Naive B cell (primary cell): ENCODE measurements at regions not wholly inside any gene's neighbourhood (a gene's known extent, or its start where the extent isn't known, plus 50 kb on each side); places are given as distances from the start of the nearest gene placed in this dataset.

ENCODE experiments used
- ATAC-seq, 2 donors: fragments of 150-1000 bp; cut with Tn5 transposase; 2 replicates each; pipeline ENCODE4 v1.10.0; 2021; ENCODE audit warnings: low read depth in 2 of 2, mild to moderate bottlenecking in 2 of 2, moderate library complexity in 2 of 2
- DNase-seq: peaks from one replicate; pipeline ENCODE4 v3.0.0; 2022
- H3K27ac Mint-ChIP-seq, 6 donors: one replicate each; pipeline ENCODE4 v1.8.0; 2020 to 2022; ENCODE audit warnings: mild to moderate bottlenecking in 6 of 6, mixed read lengths in 6 of 6, moderate library complexity in 5 of 6, inconsistent platforms in 2 of 6
- H3K27me3 Mint-ChIP-seq, 3 donors: one replicate each; pipeline ENCODE4 v1.8.0; 2021 to 2022; ENCODE audit warnings: mixed read lengths in 3 of 3, mild to moderate bottlenecking in 1 of 3
- H3K36me3 Mint-ChIP-seq, 2 donors: one replicate each; pipeline ENCODE4 v1.8.0; 2020 to 2022; ENCODE audit warnings: mixed read lengths in 2 of 2, inconsistent platforms in 1 of 2, mild to moderate bottlenecking in 1 of 2
- H3K4me1 Mint-ChIP-seq, 3 donors: one replicate each; pipeline ENCODE4 v1.8.0; 2020 to 2022; ENCODE audit warnings: mixed read lengths in 3 of 3, inconsistent platforms in 1 of 3, mild to moderate bottlenecking in 1 of 3, moderate library complexity in 1 of 3
- H3K4me3 Mint-ChIP-seq, 8 donors: one replicate each; pipeline ENCODE4 v1.8.0; 2020 to 2022; ENCODE audit warnings: mild to moderate bottlenecking in 8 of 8, mixed read lengths in 8 of 8, moderate library complexity in 8 of 8, inconsistent platforms in 2 of 8
- H3K9me3 Mint-ChIP-seq, 7 donors: one replicate each; pipeline ENCODE4 v1.8.0; 2020 to 2022; ENCODE audit warnings: mixed read lengths in 7 of 7, mild to moderate bottlenecking in 5 of 7, inconsistent platforms in 2 of 7, moderate library complexity in 1 of 7

DNA sequence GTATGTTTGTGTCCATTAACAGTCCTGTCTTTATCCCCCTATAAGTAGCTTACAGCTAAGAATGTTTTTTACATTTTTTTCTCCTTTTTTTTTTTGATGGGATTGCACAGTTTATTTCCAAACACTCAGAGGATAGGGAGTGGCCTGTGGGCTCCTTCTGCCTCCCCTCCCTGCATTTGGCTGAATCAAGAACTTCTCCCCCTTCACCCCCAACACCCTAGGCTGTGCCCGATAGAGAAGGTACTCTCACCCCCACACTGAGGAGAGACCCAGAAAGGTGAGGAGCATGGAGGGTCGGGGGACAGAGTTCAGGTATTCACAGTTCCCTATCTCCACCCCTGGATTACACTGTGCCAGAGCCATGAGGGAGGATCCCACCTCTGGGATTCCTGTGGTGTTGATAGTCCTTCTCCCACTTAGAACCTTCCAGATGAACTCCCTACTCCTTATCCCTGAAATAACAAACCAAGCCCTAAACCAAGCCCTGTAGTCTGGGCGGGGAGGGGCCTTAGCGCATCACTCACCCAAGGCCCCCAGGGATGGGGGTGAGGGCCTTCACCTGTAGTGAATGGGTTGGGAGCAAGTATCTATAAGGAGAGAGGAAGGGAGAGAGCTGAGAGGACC, 97.1 kb downstream of the ADAMTS15 start:
- Mint-ChIP-seq H3K36me3 (no peaks in the 10 kb centered on the region), H3K9me3 (peaks cover 0 to 5% (median 2%) of the 10 kb centered on the region in 7 donors), H3K4me1 (no peaks in the 10 kb centered on the region), H3K27me3 (peaks cover 0 to 19% (median 8%) of the 10 kb centered on the region in 3 donors), H3K27ac (no peak overlapping the region), H3K4me3 (peak overlapping the region in 1 of 8 donors; percentile 29)
- DNase-seq (no peak), ATAC-seq (no peak)

DNA sequence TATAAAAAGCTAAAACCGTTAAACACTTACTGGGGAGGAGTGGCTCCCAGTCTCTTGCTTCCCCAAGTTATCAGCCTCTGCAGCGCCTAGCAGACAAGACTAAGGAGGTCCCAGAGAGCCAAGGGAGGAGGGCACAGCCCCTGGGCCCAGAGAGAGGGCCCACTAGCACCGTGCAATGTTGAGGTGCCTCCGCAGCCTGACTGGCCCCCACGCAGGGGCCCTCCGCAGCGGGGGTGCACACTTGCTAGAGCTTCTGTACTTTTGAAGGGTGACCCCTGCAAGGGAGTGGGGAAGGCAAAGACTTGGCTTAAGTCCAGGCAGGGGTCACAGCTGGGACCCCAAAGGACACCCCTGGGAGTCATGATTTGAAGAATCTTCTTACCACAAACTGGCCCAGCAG, 98.0 kb downstream of the ADAMTS15 start:
- no peaks in the 10 kb centered on the region for H3K36me3 Mint-ChIP-seq
- peaks cover 0 to 5% (median 0%) of the 10 kb centered on the region in 7 donors for H3K9me3 Mint-ChIP-seq

DNA sequence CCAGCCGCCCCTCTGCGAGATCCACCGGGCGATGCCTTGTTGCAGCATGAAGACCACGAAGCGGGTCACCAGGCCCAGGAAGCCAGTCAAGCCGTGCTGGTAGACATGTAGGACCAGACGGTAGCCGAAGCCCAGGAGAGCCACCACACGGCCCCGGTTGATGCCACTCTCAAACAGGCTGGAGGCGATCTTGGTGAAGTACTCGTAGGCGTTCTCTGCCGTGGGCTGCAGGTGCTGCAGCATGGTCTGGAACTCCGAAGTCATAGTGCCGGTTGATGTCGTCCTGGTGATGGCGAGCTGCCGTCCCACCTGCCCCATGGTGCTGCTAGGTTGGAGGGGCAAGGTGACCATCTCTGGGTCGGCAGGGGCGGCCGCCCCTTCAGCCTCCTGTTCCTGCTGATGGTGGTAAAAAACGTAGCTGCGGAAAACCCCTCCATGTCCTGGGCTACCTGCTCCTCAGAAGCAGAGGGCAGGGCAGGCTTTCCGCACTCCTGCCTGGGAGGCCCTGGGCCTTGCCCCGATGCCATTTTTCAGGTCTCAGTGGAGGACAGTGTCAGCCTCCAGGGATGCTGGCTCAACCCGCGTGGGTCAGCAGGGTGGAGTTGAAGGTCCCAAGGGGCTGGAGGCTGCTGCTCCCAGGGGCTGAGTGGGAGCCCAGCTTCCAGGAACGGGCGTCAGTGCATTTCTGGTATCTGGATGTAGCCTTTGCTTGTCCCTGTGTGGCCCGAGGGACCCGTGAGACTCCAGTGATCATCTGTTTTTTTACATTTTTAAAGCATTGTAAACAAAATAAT, 98.7 kb downstream of the ADAMTS15 start:
- Mint-ChIP-seq H3K9me3 (peaks cover 0 to 5% (median 0%) of the 10 kb centered on the region in 7 donors), H3K36me3 (no peaks in the 10 kb centered on the region), H3K27ac (no peak overlapping the region), H3K4me3 (no peak overlapping the region), H3K27me3 (peaks cover 6 to 19% (median 13%) of the 10 kb centered on the region in 3 donors), H3K4me1 (no peaks in the 10 kb centered on the region)
- no peak for ATAC-seq
- no peak for DNase-seq

More for the DNA sequence above, 98.0 kb downstream of the ADAMTS15 start:
- no peaks in the 10 kb centered on the region for H3K4me1 Mint-ChIP-seq
- DNase-seq: no peak
- no peak overlapping the region for H3K4me3 Mint-ChIP-seq
- H3K27ac Mint-ChIP-seq: no peak overlapping the region
- no peak for ATAC-seq
- peaks cover 3 to 19% (median 12%) of the 10 kb centered on the region in 3 donors for H3K27me3 Mint-ChIP-seq

DNA sequence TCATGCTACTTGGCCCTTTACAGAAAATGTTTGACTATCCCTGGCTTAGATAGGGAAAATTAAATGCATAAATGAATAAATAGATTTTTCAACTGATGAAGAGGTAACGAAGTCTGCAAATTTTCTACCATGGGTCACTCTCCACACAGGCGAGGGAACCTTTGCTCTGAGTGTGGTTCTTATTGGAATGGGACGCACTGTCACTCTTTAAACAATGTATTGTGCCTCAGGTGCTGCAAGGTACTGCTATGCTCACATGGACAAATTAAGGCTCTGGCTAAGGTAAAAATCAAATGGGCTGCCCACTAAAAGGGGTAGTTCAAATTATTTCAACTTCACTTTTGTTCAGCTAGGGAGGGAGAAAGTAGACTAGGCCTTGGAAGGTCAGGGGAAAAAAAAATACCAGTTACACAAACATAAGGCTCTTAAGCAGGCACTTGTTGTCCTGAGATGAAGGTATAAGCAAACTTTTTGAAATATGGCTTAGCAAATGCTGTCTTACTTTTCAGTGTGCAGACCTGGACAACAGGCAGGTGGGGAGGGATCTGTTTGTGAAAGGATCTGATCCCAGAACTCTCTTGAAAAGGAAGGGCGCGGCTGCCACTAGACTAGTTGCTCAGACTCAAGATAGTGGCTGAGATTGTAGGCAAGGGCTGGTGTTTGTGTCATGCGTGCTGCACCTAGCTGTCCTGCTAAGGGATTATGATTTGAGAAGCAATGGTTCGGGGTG, 99.5 kb downstream of the ADAMTS15 start:
- no peak for DNase-seq
- no peaks in the 10 kb centered on the region for H3K4me1 Mint-ChIP-seq
- no peak overlapping the region for H3K27ac Mint-ChIP-seq
- H3K36me3 Mint-ChIP-seq: no peaks in the 10 kb centered on the region
- no peak overlapping the region for H3K4me3 Mint-ChIP-seq
- H3K9me3 Mint-ChIP-seq: peaks cover 0 to 2% (median 0%) of the 10 kb centered on the region in 7 donors
- no peak for ATAC-seq
- H3K27me3 Mint-ChIP-seq: peaks cover 6 to 13% (median 12%) of the 10 kb centered on the region in 3 donors

DNA sequence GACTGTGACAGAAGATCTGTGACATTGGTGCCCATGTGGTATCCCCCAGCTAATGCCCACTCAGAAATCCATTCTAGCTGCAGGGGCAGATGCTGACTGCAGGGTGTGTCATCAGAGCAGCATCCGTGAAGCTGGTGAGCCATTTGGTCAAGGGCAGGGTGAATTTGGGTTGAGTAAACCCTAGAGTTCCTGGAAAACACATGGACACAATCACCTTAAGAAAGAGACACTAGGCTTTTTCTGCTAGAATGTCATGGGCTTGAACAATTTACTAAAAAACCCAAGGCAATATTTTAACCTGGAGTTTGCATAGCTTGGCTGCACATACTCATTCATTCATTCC, 100.0 kb downstream of the ADAMTS15 start:
- Mint-ChIP-seq H3K36me3 (no peaks in the 10 kb centered on the region), H3K9me3 (peaks cover 0 to 1% (median 0%) of the 10 kb centered on the region in 7 donors), H3K27ac (no peak overlapping the region), H3K4me3 (no peak overlapping the region), H3K4me1 (no peaks in the 10 kb centered on the region), H3K27me3 (peaks cover 6 to 13% (median 12%) of the 10 kb centered on the region in 3 donors)
- ATAC-seq (no peak), DNase-seq (no peak)

DNA sequence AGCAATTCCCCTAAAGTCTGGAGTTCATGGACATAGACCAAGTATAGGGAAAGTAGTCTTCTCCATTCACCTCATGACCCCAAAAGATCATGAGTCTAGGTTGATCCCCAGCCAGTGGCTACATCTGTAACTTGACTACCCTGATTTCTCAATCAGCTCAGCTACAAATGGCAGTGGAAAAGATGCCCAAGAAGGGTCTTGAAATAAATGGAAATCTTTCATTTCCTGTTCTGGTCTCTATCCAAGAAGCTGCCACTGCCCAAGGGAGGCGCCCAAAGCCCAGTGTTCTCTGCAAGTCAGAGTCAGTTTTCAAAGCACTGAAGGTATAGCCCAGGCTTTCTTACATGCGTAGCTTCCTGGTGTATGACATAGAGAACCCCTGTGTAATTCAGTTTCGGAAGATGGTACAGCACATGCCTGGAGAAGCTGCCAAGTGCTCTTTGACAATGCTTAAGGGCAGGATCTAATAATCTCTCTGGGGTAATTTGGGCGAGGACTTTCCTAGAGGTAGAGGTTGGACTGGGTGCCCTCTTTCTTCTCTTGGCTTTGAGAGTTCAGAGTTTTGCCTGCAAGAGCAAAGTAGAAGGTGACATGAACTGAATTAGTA, 101.1 kb downstream of the ADAMTS15 start:
- no peak for DNase-seq
- no peaks in the 10 kb centered on the region for H3K36me3 Mint-ChIP-seq
- no peaks in the 10 kb centered on the region for H3K4me1 Mint-ChIP-seq
- H3K4me3 Mint-ChIP-seq: no peak overlapping the region
- no peak overlapping the region for H3K27ac Mint-ChIP-seq
- no peak for ATAC-seq
- H3K27me3 Mint-ChIP-seq: peaks cover 9 to 17% (median 15%) of the 10 kb centered on the region in 3 donors
- peaks cover 0 to 1% (median 0%) of the 10 kb centered on the region in 7 donors for H3K9me3 Mint-ChIP-seq

DNA sequence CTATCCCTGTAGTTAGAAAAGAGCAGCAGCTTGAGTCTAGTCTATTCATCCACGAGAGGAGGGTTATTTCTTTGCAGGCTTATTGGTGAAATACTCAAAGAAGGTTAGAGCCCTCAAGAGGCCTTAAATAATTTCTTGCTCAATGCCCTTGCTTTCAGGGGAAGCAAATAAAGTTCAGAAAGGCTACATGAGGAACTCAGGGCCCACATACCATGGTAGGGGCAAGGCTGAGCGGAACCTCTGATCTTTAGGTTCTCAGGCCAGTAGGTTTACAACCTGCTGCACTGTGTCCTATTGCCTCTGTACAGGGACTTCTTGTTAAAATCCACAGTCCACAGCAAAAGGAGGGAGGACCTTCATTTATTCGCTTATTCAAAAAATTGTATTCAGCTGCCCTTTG, 101.7 kb downstream of the ADAMTS15 start:
- H3K27ac Mint-ChIP-seq: no peak overlapping the region
- ATAC-seq (no peak), DNase-seq (no peak)
- H3K4me1 Mint-ChIP-seq: no peaks in the 10 kb centered on the region
- H3K9me3 Mint-ChIP-seq: no peaks in the 10 kb centered on the region
- no peaks in the 10 kb centered on the region for H3K36me3 Mint-ChIP-seq
- no peak overlapping the region for H3K4me3 Mint-ChIP-seq
- peaks cover 10 to 19% (median 17%) of the 10 kb centered on the region in 3 donors for H3K27me3 Mint-ChIP-seq

DNA sequence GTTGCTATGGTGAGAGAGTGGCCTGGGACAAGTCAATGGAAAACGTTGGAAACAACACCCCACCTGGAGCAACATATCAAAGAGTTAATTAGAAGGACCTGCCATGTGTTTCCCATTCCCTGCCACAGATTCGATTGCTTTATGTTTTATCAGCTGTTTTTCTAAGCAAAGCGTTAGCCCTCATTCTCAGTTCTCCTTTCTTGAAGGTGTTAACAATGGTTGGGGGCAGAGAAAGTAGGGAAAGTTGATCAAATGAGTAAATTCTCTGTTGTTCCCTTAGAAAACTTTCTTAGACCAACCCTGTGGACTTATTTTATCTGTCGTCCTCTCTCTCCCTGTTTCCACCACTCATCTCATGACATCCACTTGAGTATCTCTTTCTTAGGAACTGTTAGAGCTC, 102.5 kb downstream of the ADAMTS15 start:
- H3K27me3 Mint-ChIP-seq: peaks cover 10 to 17% (median 14%) of the 10 kb centered on the region in 3 donors
- no peak overlapping the region for H3K4me3 Mint-ChIP-seq
- H3K36me3 Mint-ChIP-seq: no peaks in the 10 kb centered on the region
- DNase-seq (no peak), ATAC-seq (no peak)
- H3K27ac Mint-ChIP-seq: no peak overlapping the region
- H3K4me1 Mint-ChIP-seq: no peaks in the 10 kb centered on the region
- no peaks in the 10 kb centered on the region for H3K9me3 Mint-ChIP-seq

DNA sequence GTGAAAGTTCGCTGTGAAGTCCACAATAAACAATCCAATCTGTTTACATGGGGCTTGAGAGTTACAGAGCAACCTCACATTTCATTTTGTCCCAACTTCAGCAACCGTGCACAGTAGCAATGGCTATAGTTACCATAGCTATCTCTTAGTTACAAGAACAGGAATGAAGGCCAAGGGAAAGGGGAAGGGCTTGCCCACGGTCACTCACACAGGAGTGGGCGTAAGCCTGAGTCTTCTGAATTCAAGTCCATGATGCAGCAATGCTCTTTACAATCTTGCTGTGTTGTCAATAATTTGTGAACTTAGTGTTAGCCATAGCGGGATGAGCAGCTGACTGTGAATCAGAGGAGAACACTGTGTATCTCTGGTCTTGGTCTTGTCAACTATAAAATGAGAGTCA, 102.9 kb downstream of the ADAMTS15 start:
- H3K4me3 Mint-ChIP-seq: no peak overlapping the region
- H3K9me3 Mint-ChIP-seq: no peaks in the 10 kb centered on the region
- H3K27ac Mint-ChIP-seq: no peak overlapping the region
- no peaks in the 10 kb centered on the region for H3K36me3 Mint-ChIP-seq
- DNase-seq: no peak
- H3K27me3 Mint-ChIP-seq: peaks cover 10 to 17% (median 14%) of the 10 kb centered on the region in 3 donors
- H3K4me1 Mint-ChIP-seq: no peaks in the 10 kb centered on the region
- ATAC-seq: no peak

DNA sequence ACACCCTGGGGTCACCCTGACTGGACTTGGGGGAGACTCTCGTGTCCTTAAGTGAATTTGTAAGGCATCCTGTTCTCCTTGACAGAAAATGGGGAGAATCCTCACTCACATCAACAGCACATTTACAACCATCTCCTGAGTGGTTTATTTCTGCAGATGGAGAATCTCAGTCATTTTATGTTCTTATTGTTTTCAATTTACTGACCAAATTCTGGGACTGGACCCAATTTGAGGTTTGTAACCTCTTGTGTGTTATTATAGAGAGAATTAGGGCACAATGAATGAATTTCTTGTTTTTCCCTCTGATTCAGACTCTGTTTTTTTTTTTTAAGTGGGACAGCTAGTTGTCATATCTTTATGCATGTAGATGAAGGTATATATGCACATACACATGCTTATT, 104.9 kb downstream of the ADAMTS15 start:
- DNase-seq (no peak), ATAC-seq (no peak)
- Mint-ChIP-seq H3K36me3 (no peaks in the 10 kb centered on the region), H3K27me3 (peaks cover 10 to 18% (median 17%) of the 10 kb centered on the region in 3 donors), H3K27ac (no peak overlapping the region), H3K4me3 (no peak overlapping the region), H3K4me1 (no peaks in the 10 kb centered on the region), H3K9me3 (no peaks in the 10 kb centered on the region)

DNA sequence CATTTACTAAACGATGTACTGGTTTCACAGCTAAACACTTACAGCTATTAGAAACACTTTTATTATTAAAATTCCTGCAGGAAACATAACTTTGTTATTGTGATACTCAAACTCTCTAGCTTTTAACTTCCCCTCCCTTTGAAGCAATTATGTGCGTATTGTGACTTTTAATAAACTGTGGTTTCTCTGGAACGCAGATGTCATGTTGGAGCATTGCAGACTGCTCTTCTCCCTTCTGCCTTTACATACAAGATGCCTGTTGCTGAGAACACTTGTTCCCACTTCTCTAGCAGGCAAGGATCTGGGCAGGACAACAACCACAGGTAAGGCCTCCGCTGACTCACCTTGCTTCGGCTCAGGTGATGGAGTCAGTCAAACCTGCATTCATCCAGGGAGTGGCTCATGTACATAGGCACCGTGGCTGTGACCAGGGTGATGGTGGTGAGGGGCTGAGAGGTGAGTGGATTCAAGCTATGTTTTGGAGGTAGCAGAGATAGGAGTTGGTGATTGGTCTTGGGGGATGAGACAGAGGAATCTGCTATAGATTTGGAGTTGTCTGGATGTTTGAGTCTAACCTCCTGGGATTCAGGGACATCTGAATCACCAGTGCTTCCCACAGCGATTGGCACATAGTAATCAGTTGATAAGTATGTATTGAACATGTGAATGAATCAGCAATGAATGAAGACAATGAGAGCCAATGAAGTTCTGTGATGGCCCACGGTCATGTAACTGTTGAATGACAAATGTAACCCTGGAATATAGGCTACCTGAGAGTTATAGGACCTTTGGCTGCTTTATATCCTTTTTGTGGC, 106.0 kb downstream of the ADAMTS15 start:
- H3K27me3 Mint-ChIP-seq: peaks cover 10 to 25% (median 17%) of the 10 kb centered on the region in 3 donors
- no peaks in the 10 kb centered on the region for H3K4me1 Mint-ChIP-seq
- ATAC-seq (no peak), DNase-seq (no peak)
- H3K4me3 Mint-ChIP-seq: no peak overlapping the region
- H3K9me3 Mint-ChIP-seq: peaks cover 0 to 7% (median 4%) of the 10 kb centered on the region in 7 donors
- H3K27ac Mint-ChIP-seq: no peak overlapping the region
- H3K36me3 Mint-ChIP-seq: no peaks in the 10 kb centered on the region

DNA sequence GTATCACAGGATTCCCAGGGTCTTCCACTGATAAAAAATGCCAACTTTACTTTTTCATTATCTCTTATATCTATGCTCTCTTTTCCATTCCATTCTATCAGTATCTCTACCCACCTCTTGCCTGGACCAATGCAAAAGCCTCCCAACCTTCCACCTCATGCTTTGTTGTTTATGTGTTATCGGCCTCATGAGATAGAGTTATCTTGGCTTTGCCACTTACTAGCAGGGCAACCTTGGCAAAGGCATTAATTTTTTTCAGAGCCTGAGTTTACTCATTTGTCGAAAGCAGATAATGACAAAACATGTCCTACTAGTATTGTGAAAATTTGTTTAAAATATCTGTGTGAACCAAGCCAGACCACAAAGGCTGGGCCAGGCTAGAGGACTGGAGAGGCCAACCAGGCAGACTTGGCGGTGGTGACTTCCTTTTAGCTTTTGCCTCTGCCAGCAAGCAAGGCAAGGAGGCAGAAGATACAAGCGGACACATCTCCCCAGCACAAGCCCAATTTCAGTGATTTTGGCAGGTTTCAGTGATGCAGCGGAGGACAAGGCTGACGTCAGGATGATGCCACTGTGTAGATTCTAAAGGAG, 106.9 kb downstream of the ADAMTS15 start:
- ATAC-seq (no peak), DNase-seq (no peak)
- Mint-ChIP-seq H3K4me3 (no peak overlapping the region), H3K27me3 (peaks cover 10 to 25% (median 17%) of the 10 kb centered on the region in 3 donors), H3K4me1 (no peaks in the 10 kb centered on the region), H3K27ac (no peak overlapping the region), H3K9me3 (peaks cover 0 to 7% (median 4%) of the 10 kb centered on the region in 7 donors), H3K36me3 (no peaks in the 10 kb centered on the region)
